ENCODE measurements at regions not wholly inside any gene's neighbourhood (a gene's known extent, or its start where the extent isn't known, plus 50 kb on each side); places are given as distances from the start of the nearest gene placed in this dataset.

GRCh38 chr20:57909763-57910331 lies 200.0 kb upstream of the PMEPA1 start:
- WGBS, 4 donors: 81 to 90% (median 86%) methylated on average over 3 to 4 of the region's 4 CpGs
- no peaks in the 10 kb centered on the region for H3K36me3 ChIP-seq (replicated peaks in 1 of 2)
- no peaks in the 10 kb centered on the region for H3K4me1 ChIP-seq (replicated peaks in 1 of 2)
- no peaks in the 10 kb centered on the region for H3K9me3 ChIP-seq (replicated peaks in 1 of 3)
- no peaks in the 10 kb centered on the region for H3K27me3 ChIP-seq
- intact Hi-C loops (cut with DNase I): no loop called here
- H3K4me3 ChIP-seq: no peak overlapping the region
- no peak overlapping the region for H3K27ac ChIP-seq
- TF ChIP-seq, protein P1, sequence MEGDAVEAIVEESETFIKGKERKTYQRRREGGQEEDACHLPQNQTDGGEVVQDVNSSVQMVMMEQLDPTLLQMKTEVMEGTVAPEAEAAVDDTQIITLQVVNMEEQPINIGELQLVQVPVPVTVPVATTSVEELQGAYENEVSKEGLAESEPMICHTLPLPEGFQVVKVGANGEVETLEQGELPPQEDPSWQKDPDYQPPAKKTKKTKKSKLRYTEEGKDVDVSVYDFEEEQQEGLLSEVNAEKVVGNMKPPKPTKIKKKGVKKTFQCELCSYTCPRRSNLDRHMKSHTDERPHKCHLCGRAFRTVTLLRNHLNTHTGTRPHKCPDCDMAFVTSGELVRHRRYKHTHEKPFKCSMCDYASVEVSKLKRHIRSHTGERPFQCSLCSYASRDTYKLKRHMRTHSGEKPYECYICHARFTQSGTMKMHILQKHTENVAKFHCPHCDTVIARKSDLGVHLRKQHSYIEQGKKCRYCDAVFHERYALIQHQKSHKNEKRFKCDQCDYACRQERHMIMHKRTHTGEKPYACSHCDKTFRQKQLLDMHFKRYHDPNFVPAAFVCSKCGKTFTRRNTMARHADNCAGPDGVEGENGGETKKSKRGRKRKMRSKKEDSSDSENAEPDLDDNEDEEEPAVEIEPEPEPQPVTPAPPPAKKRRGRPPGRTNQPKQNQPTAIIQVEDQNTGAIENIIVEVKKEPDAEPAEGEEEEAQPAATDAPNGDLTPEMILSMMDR (IDR thresholded peaks at IDR 0.05): no peak
- no peak for TF ChIP-seq POLR2A (IDR thresholded peaks at IDR 0.05)
- DNase-seq: no peak

DNA sequence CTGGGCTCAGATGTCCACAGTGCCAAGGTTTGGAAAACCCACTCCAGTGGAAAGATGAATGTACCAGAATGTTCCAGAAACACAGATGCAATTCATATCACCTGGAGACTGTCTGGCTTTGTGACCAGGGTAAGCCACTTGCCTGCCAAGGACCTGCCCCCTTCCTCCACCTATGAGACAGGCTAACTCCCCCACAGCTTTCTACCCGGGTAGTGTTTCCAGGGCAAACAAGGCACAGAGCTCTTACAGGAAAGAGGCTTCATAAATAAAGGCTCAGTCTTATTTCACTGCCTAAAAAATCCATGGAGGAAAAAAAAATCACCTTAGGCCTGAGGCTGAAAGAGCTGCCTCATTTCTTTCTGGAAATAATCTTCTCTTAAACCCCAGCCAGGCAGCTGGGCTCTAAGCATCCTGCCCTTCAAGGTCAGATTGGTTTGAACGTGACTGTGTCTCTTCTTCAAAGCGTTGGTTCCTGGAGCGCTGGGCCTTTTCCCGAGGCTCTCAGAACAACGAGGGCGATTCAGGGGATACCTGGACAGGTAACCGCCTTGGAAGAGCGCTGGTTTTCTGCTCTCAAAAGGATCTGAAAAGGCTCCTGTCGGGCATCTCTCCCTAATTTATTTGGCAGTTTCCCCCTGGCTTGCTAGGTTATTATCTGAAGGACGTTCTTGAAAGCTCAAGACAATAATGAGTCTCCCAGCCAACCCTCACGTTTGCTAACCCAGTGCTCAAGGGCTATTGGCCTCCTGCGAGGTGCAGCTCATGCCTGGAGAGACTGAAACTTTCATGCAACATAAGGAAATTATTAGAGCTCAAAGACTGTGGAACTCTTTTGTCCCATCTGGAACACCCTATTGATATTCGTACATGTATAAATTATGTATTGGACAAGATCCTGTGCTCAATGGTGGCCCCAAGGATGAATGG lies 199.2 kb upstream of the PMEPA1 start:
- Histone ChIP-seq H3K27me3 (no peaks in the 10 kb centered on the region), H3K9me3 (replicated peaks in 1 of 3) (no peaks in the 10 kb centered on the region), H3K36me3 (replicated peaks in 1 of 2) (no peaks in the 10 kb centered on the region), H3K27ac (no peak overlapping the region), H3K4me1 (replicated peaks in 1 of 2) (no peaks in the 10 kb centered on the region), H3K4me3 (no peak overlapping the region)
- TF ChIP-seq, protein P1 (IDR thresholded peaks at IDR 0.05): no peak
- TF ChIP-seq POLR2A (IDR thresholded peaks at IDR 0.05): no peak
- DNase-seq: no peak
- WGBS, 4 donors: 61 to 67% (median 64%) methylated on average over 10 to 14 of the region's 14 CpGs
- intact Hi-C loops (cut with DNase I): no loop called here

DNA sequence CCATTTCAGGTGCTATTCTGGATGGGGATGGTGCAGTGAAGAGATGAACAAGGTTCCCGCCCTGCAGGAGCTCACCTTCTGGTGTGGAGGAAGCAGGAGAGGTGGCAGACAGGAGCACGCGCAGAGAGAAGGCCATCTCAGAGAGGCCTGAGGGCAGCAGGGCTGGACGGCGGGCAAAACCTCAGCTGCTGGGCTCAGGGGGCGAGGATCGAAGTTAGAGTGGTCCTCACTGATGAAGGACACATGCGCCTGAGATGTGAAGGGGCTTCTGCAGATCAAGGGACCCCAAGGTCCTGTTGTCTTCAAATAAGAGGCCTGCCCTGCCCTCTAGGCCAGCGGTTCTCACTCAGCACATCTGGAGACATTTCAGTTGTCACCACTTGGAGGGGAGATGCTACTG lies 198.4 kb upstream of the PMEPA1 start:
- no peak overlapping the region for H3K4me3 ChIP-seq
- H3K9me3 ChIP-seq (replicated peaks in 1 of 3): no peaks in the 10 kb centered on the region
- H3K27me3 ChIP-seq: no peaks in the 10 kb centered on the region
- DNase-seq: no peak
- intact Hi-C loops (cut with DNase I): no loop called here
- H3K27ac ChIP-seq: no peak overlapping the region
- TF ChIP-seq, protein P1 (IDR thresholded peaks at IDR 0.05): no peak
- no peak for TF ChIP-seq POLR2A (IDR thresholded peaks at IDR 0.05)
- H3K4me1 ChIP-seq (replicated peaks in 1 of 2): no peaks in the 10 kb centered on the region
- WGBS, 4 donors: 84 to 94% (median 89%) methylated on average over 9 of the region's 9 CpGs
- H3K36me3 ChIP-seq (replicated peaks in 1 of 2): no peaks in the 10 kb centered on the region

DNA sequence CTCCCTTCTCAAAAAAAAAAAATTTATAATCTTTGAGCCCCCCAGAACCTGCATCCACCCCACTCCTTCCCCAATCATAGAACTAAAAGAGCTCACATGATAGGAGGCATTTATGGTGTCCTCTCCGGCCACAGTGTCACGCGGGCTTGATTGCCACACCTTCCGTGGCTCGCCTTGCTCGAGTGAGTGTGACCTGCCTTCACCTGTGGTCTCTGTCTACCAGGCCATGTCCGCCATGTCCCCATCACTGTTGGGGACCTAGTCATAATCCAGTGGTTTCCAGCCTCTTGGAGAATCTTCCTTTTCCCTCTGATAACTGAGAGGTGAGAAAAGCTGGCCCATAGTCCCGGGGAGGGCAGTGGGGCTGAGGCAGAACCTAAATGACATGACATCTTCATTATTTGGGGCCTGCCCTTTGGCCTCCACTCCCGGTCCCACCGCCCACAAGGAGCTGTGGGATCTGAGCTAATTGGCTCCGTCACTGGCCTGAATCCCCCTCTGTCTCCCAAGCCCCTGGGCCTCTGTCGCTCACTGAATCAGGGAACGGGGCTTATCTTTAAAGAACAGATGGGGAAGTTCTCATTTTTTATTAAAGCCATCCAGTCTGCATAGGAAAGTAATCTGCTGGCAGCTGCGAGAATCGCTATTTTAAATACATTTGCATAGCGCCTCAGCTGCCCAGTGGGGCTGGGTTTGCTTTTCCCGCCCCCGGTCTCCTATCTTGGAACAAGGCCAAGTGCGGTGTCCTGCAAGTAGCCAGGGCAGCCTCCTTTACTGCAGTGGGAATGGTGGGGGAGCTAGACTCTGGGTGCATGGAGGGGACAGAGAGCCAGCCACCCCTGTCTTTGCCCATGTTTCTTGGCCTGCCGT lies 197.6 kb upstream of the PMEPA1 start:
- Histone ChIP-seq H3K36me3 (replicated peaks in 1 of 2) (no peaks in the 10 kb centered on the region), H3K4me3 (no peak overlapping the region), H3K9me3 (replicated peaks in 1 of 3) (no peaks in the 10 kb centered on the region), H3K27me3 (no peaks in the 10 kb centered on the region), H3K4me1 (replicated peaks in 1 of 2) (no peaks in the 10 kb centered on the region), H3K27ac (no peak overlapping the region)
- no peak for DNase-seq
- no peak for TF ChIP-seq POLR2A (IDR thresholded peaks at IDR 0.05)
- TF ChIP-seq, protein P1 (IDR thresholded peaks at IDR 0.05): no peak
- intact Hi-C loops (cut with DNase I): no loop called here
- 65 to 70% (median 68%) methylated on average over 19 to 20 of the region's 20 CpGs for WGBS, 4 donors
